ENCODE measurements at regions not wholly inside any gene's neighbourhood (a gene's known extent, or its start where the extent isn't known, plus 50 kb on each side); places are given as distances from the start of the nearest gene placed in this dataset.

DNA sequence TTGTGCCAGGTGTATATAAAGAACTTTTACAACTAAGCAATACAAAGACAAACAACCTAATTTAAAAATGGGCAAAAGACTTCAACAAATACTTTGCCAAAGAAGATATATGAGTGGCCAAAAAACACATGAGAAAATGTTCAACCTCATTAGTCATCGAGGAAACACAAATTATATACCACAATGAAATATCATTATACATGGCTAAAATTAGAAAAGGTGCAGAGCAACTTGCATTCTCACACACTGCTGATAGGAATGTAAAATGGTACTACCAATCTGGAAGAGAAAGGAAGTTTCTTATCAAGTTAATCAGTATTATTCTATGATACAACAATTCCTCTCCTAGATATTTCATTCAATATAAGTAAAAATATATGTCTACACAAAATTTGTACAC is 131.6 kb upstream of the FRMD6 start:
- RAD21 ChIA-PET (ENCODE audit: low non-redundant PET in 1 of 2, low total read pairs in 2 of 2, uncharacterized antibody in 2 of 2, unreplicated experiment in 2 of 2): no interaction called here

More for the DNA sequence above, 131.6 kb upstream of the FRMD6 start:
- CTCF ChIA-PET: no interaction called here
- intact Hi-C loops (cut with micrococcal nuclease): no loop called here
- TF ChIP-seq FOSL1 (IDR thresholded peaks at IDR 0.05; ENCODE audit: low read depth) (no peak), POLR2A (IDR thresholded peaks at IDR 0.05; ENCODE audit: borderline replicate concordance, extremely low read depth, insufficient read depth, insufficient read length) (no peak), EZH2 (IDR thresholded peaks at IDR 0.05) (no peak), TCF7L2 (IDR thresholded peaks at IDR 0.05; ENCODE audit: borderline replicate concordance, extremely low read depth, insufficient read depth, insufficient read length) (no peak), YY1 (IDR thresholded peaks at IDR 0.05; ENCODE audit: extremely low read depth, insufficient replicate concordance, low read depth, low read length) (no peak), CEBPB (IDR thresholded peaks at IDR 0.05; ENCODE audit: low read depth) (no peak), SIN3A (IDR thresholded peaks at IDR 0.05; ENCODE audit: low read depth) (no peak), EGR1 (IDR thresholded peaks at IDR 0.05; ENCODE audit: low read depth) (no peak), POLR2AphosphoS5 (IDR thresholded peaks at IDR 0.05; ENCODE audit: low read depth, low read length) (no peak), SRF (IDR thresholded peaks at IDR 0.05; ENCODE audit: low read depth) (no peak), JUND (IDR thresholded peaks at IDR 0.05) (no peak), ZBTB33 (IDR thresholded peaks at IDR 0.05; ENCODE audit: extremely low read depth, insufficient replicate concordance, low read length) (no peak), SP1 (IDR thresholded peaks at IDR 0.05; ENCODE audit: low read depth) (no peak)
- TF ChIP-seq, protein P1, sequence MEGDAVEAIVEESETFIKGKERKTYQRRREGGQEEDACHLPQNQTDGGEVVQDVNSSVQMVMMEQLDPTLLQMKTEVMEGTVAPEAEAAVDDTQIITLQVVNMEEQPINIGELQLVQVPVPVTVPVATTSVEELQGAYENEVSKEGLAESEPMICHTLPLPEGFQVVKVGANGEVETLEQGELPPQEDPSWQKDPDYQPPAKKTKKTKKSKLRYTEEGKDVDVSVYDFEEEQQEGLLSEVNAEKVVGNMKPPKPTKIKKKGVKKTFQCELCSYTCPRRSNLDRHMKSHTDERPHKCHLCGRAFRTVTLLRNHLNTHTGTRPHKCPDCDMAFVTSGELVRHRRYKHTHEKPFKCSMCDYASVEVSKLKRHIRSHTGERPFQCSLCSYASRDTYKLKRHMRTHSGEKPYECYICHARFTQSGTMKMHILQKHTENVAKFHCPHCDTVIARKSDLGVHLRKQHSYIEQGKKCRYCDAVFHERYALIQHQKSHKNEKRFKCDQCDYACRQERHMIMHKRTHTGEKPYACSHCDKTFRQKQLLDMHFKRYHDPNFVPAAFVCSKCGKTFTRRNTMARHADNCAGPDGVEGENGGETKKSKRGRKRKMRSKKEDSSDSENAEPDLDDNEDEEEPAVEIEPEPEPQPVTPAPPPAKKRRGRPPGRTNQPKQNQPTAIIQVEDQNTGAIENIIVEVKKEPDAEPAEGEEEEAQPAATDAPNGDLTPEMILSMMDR (IDR thresholded peaks at IDR 0.05 in 2 of 3, conservative IDR thresholded peaks at IDR 0.05 in 1 of 3; ENCODE audit: borderline replicate concordance in 1 of 3, insufficient read depth in 1 of 3, low read depth in 2 of 3, low read length in 2 of 3): no peak
- TF ChIP-seq, protein P2, sequence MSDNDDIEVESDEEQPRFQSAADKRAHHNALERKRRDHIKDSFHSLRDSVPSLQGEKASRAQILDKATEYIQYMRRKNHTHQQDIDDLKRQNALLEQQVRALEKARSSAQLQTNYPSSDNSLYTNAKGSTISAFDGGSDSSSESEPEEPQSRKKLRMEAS (IDR thresholded peaks at IDR 0.05): no peak
- Histone ChIP-seq H4K20me1 (ENCODE audit: insufficient read depth) (no peaks in the 10 kb centered on the region), H2AFZ (ENCODE audit: low read depth, low read length, poor library complexity, severe bottlenecking) (no peak overlapping the region), H3K9ac (ENCODE audit: low read length) (no peak overlapping the region), H3K4me2 (ENCODE audit: low read length) (no peak overlapping the region), H3K9me3 (ENCODE audit: control insufficient read depth in 1 of 2, insufficient read depth in 1 of 2, low read depth in 1 of 2, low read length in 2 of 2) (no peaks in the 10 kb centered on the region), H3K27me3 (ENCODE audit: insufficient read depth, low read length) (no peaks in the 10 kb centered on the region), H3K4me3 (replicated peaks in 1 of 2; ENCODE audit: low read depth in 1 of 2, low read length in 2 of 2) (no peak overlapping the region), H3K4me1 (ENCODE audit: control insufficient read depth in 1 of 2, insufficient read depth in 2 of 2, low read length in 2 of 2) (no peaks in the 10 kb centered on the region), H3K36me3 (ENCODE audit: control insufficient read depth in 1 of 2, insufficient read depth in 2 of 2, low read length in 2 of 2) (no peaks in the 10 kb centered on the region), H3K79me2 (ENCODE audit: insufficient read depth, low read length) (no peaks in the 10 kb centered on the region), H3K27ac (ENCODE audit: low read depth, low read length) (no peak overlapping the region), H3K9me2 (ENCODE audit: insufficient read depth) (no peaks in the 10 kb centered on the region; the same call in 1 of the 2 replicates)
- DNase-seq (ENCODE audit: low read depth, low spot score): no peak
- ATAC-seq: no peak
- no TSS peak for BruUV-seq (replicated peaks)
- POLR2A ChIA-PET: no interaction called here
